Thymus (tissue), 11 donors: ENCODE measurements at regions not wholly inside any gene's neighbourhood (a gene's known extent, or its start where the extent isn't known, plus 50 kb on each side); places are given as distances from the start of the nearest gene placed in this dataset.
A peak's percentile ranks its signal among the peaks of the same experiment; 100 is the strongest.

Experiments
- DNase-seq, 9 donors: peaks; one replicate each; pipeline ENCODE4 v3.0.0-alpha.2; 2013; ENCODE audit warnings: low spot score in 9 of 9, low read depth in 6 of 9, missing footprints in 1 of 9
- H3K27ac ChIP-seq, 2 donors: one replicate each; pipeline ENCODE4 v1.5.1; 2013; ENCODE audit warnings: control low read depth in 1 of 2, low read depth in 1 of 2, low read length in 1 of 2, mild to moderate bottlenecking in 1 of 2, moderate library complexity in 1 of 2
- H3K27me3 ChIP-seq, 2 donors: one replicate each; pipeline ENCODE4 v1.5.1; 2013; ENCODE audit warnings: low read length in 1 of 2; ENCODE audit not compliant: control insufficient read depth in 2 of 2, insufficient read depth in 1 of 2
- H3K36me3 ChIP-seq, 2 donors: one replicate each; pipeline ENCODE4 v1.5.1; 2013; ENCODE audit warnings: low read length in 1 of 2, mild to moderate bottlenecking in 1 of 2, moderate library complexity in 1 of 2; ENCODE audit not compliant: control insufficient read depth in 2 of 2, insufficient read depth in 2 of 2
- H3K4me1 ChIP-seq, 2 donors: one replicate each; pipeline ENCODE4 v1.5.1; 2013; ENCODE audit warnings: low read length in 2 of 2; ENCODE audit not compliant: control insufficient read depth in 2 of 2, insufficient read depth in 2 of 2
- H3K4me3 ChIP-seq, 2 donors: one replicate each; pipeline ENCODE4 v1.5.1; 2013; ENCODE audit warnings: low read length in 2 of 2, control low read depth in 1 of 2, mild to moderate bottlenecking in 1 of 2
- H3K9me3 ChIP-seq, 2 donors: one replicate each; pipeline ENCODE4 v1.5.1; 2013; ENCODE audit warnings: low read length in 1 of 2, mild to moderate bottlenecking in 1 of 2; ENCODE audit not compliant: control insufficient read depth in 2 of 2, insufficient read depth in 1 of 2
- WGBS: extraction: QIAGEN DNeasy Blood & Tissue Kit; methylation state at CpG from one replicate; pipeline ENCODE4 v1.1.7; 2013; 5-methylcytosine and 5-hydroxymethylcytosine counted together
- donor health status: healthy.

DNA sequence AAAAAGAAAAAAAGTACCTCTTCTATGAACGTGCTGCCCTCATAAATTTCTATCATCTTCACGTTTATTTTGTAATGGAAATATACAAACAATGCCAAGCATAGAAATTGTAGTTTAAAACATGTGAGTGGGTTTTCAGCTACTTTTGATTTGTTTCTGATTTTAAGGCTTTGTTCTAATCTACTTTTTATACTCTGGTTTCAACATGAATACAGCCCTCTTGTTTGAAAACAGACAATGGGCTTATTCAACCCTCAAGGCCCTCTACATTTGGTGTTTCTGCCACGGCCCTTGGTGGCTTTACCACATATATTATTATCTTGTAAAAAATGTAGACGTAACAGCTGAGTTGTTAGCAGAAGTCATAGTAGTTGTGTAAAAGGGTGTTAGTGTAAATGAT lies 153.9 kb downstream of the SOX4 start:
- H3K27me3 ChIP-seq: no peaks in the 10 kb centered on the region
- H3K4me1 ChIP-seq: peaks cover 2 to 3% of the 10 kb centered on the region in 2 donors
- no peak overlapping the region for H3K27ac ChIP-seq
- DNase-seq: no peak
- WGBS: 82% methylated on average over 4 of the region's 4 CpGs
- H3K4me3 ChIP-seq: no peak overlapping the region
- no peaks in the 10 kb centered on the region for H3K36me3 ChIP-seq
- H3K9me3 ChIP-seq: no peaks in the 10 kb centered on the region

DNA sequence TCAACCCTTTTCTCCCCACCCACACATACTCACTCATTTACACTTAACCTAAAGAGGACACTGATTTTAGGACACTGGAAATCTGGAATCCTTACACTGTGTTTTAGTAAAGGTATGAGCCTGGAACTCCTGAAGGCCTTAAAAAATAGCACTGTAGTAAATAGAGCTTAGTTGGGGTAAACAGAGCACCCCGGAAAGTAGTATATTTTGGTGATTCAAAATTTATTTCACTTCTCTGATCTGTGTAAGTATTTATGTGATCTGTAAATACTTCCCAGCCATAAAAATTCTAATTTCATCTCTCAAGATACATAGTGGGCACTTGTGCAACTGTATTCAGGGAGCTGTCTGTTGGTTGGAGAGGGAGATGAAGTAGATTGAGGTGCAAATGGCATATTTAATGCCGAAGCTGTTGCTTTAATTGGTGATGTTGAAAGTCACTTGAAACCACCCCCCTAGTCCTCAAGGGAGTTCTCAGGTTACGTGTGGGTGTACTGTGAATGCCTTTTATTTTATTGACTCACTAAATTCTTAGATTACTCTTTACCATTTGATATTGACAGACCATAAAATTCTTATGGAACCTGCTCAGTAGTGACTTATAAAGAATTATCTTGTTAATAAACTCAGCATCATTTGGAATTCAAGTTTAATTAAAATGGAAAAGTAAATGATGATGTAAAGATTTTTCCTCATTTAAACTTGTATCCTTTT lies 154.9 kb downstream of the SOX4 start:
- H3K27ac ChIP-seq: no peak overlapping the region
- no peak overlapping the region for H3K4me3 ChIP-seq
- WGBS: 68% methylated on average over 3 of the region's 3 CpGs
- H3K9me3 ChIP-seq: no peaks in the 10 kb centered on the region
- peaks cover 2 to 3% of the 10 kb centered on the region in 2 donors for H3K4me1 ChIP-seq
- no peaks in the 10 kb centered on the region for H3K27me3 ChIP-seq
- H3K36me3 ChIP-seq: no peaks in the 10 kb centered on the region
- DNase-seq: no peak

DNA sequence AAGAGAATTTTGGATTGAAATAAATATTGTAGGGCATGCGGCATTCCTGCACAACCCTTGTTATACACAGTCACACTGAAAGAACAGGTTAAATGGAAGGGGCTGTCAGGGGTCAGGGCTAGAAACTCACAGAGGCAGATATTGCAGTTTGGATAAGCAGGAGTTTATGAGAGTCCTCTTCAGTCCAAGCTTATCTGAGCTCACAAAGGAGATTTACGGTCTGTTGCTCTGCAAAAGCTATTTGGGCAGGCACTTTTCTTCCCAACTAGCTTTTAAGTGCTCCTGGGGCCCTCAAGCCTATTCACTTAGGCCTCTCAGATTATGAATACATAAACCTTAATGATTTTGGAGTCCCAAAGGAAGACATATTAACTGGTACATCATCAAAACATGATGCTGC lies 156.2 kb downstream of the SOX4 start:
- DNase-seq: no peak
- 98% methylated on average over 2 of the region's 2 CpGs for WGBS
- H3K9me3 ChIP-seq: no peaks in the 10 kb centered on the region
- no peaks in the 10 kb centered on the region for H3K36me3 ChIP-seq
- no peak overlapping the region for H3K4me3 ChIP-seq
- H3K27ac ChIP-seq: no peak overlapping the region
- H3K4me1 ChIP-seq: peaks cover 2 to 3% of the 10 kb centered on the region in 2 donors
- H3K27me3 ChIP-seq: no peaks in the 10 kb centered on the region

DNA sequence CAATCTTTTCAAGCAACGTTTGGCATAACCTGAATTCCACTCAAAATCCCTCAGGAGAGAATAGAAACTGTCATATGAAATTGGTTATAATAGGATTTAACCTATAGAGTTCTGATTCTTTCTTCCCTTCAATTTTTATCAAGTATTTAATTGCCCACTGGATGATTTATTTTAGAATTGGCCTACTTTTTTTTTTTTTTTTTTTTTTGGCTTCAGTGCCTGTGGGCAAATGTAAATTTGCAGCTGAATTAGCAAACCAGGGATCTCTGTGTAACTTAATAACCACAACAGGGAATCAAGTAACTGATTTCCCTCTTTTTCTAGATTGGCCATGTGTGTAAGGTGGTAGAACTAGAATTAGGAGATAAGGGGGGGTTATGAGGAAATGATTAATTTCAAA lies 157.0 kb downstream of the SOX4 start:
- Histone ChIP-seq H3K27me3 (no peaks in the 10 kb centered on the region), H3K9me3 (no peaks in the 10 kb centered on the region), H3K27ac (no peak overlapping the region), H3K4me3 (no peak overlapping the region), H3K36me3 (no peaks in the 10 kb centered on the region), H3K4me1 (peaks cover 2 to 3% of the 10 kb centered on the region in 2 donors)
- DNase-seq: no peak
- WGBS: 93% methylated on average over 1 of the region's 1 CpG

DNA sequence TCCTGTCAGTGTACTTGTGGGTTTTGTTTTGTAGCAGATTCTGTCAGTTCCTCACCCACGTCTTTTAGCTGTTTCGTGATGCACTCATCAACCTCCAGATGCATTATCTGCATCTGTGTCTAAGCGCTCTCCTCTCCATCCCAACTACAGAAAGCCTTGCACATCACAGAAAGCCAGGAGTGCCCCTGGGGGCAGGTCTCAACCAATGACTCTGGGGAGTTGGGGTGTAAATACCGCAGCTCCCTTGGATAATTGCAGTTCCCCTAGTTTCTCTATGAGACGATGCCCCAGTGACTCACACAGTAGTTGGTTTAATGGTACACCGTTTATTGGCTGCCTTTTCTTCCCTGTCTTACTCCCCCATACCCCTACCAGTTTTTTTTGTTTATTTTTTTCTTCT lies 158.1 kb downstream of the SOX4 start:
- no peak overlapping the region for H3K27ac ChIP-seq
- 80% methylated on average over 6 of the region's 6 CpGs for WGBS
- H3K27me3 ChIP-seq: no peaks in the 10 kb centered on the region
- peak in 2 of 9 donors; percentile 16 to 34 for DNase-seq
- no peaks in the 10 kb centered on the region for H3K36me3 ChIP-seq
- no peaks in the 10 kb centered on the region for H3K9me3 ChIP-seq
- H3K4me1 ChIP-seq: peaks cover 2 to 3% of the 10 kb centered on the region in 2 donors
- no peak overlapping the region for H3K4me3 ChIP-seq

DNA sequence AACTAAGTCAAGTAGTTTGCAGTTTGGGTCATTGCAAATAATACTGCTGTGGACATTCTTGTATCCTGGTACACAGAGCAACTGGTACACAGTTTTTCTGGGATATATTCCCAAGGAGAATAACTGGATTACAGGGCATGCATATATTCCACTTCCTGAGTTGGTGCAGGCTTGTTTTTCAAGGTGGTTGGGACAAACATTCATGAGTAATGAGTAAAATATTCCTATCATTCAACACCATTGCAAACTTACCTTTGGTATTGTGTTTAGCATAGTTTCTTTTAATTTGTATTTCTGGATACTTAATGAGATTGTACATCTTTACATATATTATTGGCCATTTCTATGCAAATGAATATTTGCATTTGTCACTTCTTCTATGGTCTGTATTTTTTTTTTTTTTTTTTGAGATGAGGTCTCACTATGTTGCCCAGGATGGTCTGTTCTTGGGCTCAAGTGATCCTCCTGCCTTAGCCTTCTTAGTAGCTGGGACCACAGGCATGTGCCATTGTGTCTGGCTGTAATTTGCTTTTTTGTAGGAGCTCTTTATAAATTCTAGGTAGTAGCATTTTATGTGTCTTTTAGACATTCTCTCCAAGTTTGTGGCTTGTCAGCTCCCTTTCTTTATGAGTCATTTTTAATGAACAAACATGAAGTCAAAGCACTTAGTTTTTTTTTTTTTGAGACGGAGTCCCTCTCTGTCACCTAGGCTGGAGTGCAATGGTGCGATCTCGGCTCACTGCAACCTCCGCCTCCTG lies 158.7 kb downstream of the SOX4 start:
- no peak for DNase-seq
- H3K27me3 ChIP-seq: no peaks in the 10 kb centered on the region
- WGBS: 93% methylated on average over 4 of the region's 4 CpGs

DNA sequence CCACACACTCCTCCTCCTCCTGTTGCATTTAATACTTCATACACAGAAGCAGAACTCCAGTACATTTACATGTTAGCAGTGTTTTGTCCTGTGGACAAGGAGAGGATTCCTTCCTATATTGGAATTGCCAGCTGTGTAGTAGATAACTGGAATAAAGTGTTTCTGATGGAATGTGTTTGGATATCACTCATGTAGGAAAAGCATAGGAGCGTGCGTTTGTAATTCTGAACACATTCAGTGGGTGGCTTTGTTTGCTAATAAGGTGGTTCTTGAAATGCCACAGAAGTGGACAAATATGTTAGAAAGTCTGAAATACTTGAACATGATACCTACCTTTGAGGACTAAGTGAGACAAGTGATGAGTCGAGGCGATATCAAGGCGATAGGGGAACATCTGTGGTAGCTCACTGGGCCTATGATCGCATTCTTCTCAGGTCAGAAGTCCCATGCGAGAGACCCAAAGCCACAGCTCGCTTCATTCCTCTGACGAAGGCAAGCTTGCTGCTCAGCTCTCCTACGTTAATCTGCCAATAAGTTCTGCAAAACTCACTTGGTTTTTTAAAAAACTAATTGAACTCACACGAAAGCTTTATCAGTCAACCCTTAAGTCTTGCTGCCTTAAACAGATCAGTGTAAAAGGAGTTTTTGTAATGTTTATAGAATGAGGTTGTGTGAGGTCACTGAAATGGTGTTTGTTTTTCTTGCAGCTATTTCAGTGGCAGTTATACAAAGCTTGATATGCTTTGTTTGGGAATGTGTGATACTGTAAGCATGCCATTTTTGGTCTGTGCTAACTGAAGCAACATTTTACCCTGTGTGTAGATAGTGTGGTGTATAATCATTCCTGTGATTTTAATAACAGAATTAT lies 159.9 kb downstream of the SOX4 start:
- no peaks in the 10 kb centered on the region for H3K9me3 ChIP-seq
- WGBS: 85% methylated on average over 11 of the region's 11 CpGs

More for the DNA sequence above, 158.7 kb downstream of the SOX4 start:
- no peaks in the 10 kb centered on the region for H3K36me3 ChIP-seq
- peaks cover 2 to 3% of the 10 kb centered on the region in 2 donors for H3K4me1 ChIP-seq
- no peaks in the 10 kb centered on the region for H3K9me3 ChIP-seq
- H3K4me3 ChIP-seq: no peak overlapping the region
- H3K27ac ChIP-seq: no peak overlapping the region

DNA sequence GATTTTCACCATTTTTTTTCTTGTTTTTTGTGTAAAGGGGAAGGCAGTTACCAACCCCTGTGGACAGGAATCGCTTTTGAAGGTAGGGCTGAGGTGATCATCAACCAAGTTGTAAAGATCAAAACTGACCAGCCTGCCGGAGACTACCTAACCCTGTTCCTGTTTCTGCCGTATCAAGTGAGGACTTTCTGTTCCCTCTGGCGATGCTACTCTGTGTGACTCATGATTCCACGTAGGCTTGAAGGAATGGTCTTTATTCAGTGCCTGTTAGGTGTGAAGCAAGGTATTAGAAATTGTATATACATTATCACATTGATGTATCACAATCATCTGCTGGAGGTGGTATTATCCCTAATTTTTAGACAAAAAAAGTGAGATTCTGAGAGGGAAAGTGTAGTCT lies 161.3 kb downstream of the SOX4 start:
- H3K4me1 ChIP-seq: peaks cover 2 to 3% of the 10 kb centered on the region in 2 donors
- no peaks in the 10 kb centered on the region for H3K27me3 ChIP-seq
- H3K36me3 ChIP-seq: no peaks in the 10 kb centered on the region
- H3K9me3 ChIP-seq: no peaks in the 10 kb centered on the region
- no peak overlapping the region for H3K27ac ChIP-seq
- no peak overlapping the region for H3K4me3 ChIP-seq
- 97% methylated on average over 5 of the region's 5 CpGs for WGBS
- DNase-seq: no peak

More for the DNA sequence above, 159.9 kb downstream of the SOX4 start:
- H3K27me3 ChIP-seq: no peaks in the 10 kb centered on the region
- H3K4me3 ChIP-seq: no peak overlapping the region
- no peak for DNase-seq
- H3K27ac ChIP-seq: no peak overlapping the region
- no peaks in the 10 kb centered on the region for H3K36me3 ChIP-seq
- H3K4me1 ChIP-seq: peaks cover 2 to 3% of the 10 kb centered on the region in 2 donors

DNA sequence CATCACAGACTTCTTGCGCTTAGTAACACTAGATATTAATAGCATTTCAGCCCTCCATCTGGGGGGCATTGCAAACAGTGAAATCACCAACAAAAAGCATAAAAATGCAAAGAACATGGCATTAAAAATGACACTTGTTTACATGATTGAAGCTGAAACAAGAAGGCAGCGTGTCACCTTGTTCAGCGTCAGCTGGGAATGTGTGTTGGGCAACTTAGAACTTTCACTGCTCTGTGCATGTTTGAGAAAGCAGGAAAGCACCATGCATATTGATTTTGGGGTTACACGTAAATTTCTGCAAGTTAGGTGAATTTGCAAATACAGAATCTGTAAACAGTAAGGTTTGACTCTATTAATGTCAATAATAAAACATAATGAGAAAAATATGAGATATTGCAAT lies 162.9 kb downstream of the SOX4 start:
- H3K4me1 ChIP-seq: peaks cover 2% of the 10 kb centered on the region in 2 donors
- H3K4me3 ChIP-seq: no peak overlapping the region
- peaks cover 0 to 4% of the 10 kb centered on the region in 2 donors for H3K36me3 ChIP-seq
- H3K27me3 ChIP-seq: no peaks in the 10 kb centered on the region
- no peak for DNase-seq
- H3K27ac ChIP-seq: no peak overlapping the region
- peaks cover 0 to 8% of the 10 kb centered on the region in 2 donors for H3K9me3 ChIP-seq
- 98% methylated on average over 4 of the region's 4 CpGs for WGBS
